GM04503 (cell line): ENCODE measurements at regions not wholly inside any gene's neighbourhood (a gene's known extent, or its start where the extent isn't known, plus 50 kb on each side); places are given as distances from the start of the nearest gene placed in this dataset.
"Not testable (repeated sequence)": the region's sequence is repeated elsewhere in the genome, so short reads cannot be mapped to it uniquely, and the experiment has no call there.

Source experiments
- DNase-seq: peaks from one replicate; pipeline ENCODE4 v3.0.0-alpha.2; 2012; ENCODE audit warnings: low read depth

DNA sequence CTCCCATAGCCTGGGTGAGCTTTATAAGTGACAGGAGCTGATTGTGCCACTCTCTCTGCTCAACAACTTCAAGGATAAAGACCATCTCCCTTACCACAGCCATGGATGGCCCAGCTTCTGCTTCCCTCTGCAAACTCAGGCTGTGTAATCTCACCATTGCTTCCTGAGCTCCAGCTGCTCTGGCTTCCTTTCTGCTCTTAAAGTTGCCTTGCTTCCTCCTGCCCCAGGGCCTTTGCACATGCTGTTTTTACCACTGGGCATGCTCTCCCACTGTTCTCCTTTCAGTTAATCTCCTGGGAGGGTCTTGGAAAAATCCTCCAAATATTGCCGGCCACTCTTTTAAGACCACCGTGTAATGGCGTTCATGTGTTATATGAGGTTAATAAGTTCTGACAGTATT, 265.1 kb upstream of the C16orf82 start:
- no peak for DNase-seq

DNA sequence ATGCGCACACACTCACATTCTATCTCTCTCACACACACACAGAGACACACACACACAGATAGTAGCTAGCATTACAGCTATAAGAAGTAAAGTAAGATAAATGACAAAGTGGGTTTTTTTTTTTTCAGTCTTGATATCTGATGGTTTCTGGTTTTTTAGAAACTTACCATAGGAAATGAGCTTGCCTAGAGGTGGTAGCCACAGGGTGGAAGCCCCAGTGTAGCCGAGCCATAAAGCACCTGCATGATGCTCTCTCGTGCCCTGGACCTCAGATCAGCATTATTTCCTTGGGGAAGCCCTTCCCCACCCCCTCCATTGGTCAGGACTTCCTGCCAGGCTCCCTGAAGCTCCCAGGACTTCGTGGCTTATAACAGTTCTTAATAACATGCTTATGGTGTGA, 264.3 kb upstream of the C16orf82 start:
- no peak for DNase-seq

DNA sequence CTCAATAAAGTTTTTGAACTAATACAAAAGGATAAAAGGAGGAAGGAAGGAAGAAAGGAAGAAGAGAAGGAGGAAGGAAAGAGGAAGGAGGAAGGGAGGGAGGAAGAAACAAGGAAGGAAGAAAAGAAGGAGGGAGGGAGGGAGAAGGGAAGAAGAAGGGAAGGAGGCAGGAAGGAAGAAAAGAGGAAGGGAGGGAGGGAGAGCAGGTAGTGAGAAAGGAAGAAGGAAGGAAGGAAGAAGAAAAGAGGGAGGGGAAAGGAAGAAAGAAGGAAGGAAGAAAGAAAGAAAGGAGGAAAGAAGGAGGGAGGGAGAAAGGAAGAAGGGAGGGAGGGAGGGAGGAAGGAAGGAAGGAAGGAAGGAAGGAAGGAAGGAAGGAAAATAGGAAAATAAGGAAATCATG, 263.8 kb upstream of the C16orf82 start:
- DNase-seq = no peak

DNA sequence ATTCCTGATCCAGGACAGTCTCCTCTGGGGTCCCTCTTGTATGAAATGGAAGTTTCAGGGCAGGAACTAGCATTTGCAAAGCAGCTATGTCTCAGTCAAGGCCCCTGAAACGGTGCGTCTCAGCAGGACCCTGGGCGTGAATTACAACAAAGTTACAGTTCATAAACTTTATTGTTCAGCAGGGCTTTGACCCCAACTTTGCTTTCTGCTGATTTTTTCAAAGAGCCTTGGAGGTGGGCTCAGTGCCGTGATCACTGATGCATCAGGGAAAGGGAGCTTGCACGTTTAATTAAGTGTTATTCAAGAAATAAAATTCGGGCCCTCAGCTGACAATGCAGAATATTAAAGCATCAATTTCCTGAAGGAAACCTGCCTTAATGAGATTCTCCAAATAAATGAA, 260.1 kb upstream of the C16orf82 start:
- DNase-seq = no peak

DNA sequence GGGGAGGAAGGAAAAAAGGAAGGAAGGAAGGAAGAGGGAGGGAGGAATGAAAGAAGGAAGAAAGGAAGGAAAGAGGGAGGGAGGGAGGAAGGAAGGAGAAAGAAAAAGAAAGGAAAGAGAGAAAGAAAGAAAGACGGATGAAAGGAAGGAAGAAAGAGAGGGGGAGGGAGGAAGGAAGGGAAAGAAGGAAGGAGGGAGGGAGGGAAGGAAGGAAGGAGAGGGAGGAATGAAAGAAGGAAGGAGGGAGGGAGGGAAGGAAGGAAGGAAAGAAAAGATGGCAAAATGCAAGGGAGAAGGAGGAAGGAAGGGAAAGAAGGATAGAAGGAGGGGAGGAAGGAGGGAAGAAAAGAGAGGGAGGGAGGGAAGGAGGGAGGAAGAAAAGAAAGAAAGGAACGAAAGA, 257.3 kb upstream of the C16orf82 start:
- no peak for DNase-seq

DNA sequence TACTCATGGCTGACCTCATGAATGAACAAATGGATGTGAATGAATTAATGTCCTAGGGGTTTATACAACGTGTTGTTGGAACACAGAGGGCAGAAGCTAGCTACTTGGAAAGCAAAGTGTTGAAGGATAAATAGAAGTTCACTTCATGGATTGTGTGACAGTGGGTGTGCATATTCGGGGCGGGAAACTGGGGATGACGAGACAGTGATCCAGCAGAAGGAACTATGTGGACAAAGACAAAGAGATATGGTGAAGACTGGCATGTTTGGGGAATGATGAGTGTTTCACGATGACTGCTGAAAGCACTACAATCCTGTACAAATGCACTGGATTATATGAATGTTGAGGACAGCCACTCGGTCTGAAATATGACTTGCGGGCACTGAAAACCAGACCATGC, 250.5 kb upstream of the C16orf82 start:
- DNase-seq = no peak

DNA sequence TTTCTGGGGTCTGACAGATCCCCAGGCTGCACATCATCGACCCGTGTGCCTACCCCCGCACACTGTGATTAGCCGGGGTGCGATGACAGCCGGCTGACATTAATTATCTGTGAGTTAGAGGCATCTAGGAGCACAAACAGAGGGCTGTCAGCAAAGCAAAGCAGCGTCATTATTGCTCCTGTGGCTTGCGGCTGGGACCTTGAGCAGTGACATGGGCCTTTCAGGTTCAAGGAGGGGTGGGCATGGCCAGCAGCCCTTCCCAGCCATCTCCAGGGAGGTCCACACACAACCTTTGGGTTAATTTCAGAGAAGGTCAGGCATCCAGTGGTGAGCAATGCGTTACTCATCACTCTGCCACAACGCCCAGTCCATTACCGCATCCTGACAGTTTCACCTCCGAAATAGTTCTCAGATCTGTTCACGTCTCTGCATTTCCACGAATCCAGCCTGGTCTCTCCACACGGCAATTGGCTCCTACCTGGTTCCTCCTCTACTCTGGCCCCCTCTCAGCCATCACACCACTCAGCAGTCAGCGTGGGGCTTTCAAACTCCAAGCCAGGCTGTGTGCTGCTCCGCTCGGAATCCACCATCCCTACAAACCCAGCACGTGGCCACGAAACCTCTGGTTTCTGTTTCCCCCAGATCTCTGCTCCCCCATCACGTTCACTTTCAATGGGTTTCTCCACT, 249.7 kb upstream of the C16orf82 start:
- no peak for DNase-seq

DNA sequence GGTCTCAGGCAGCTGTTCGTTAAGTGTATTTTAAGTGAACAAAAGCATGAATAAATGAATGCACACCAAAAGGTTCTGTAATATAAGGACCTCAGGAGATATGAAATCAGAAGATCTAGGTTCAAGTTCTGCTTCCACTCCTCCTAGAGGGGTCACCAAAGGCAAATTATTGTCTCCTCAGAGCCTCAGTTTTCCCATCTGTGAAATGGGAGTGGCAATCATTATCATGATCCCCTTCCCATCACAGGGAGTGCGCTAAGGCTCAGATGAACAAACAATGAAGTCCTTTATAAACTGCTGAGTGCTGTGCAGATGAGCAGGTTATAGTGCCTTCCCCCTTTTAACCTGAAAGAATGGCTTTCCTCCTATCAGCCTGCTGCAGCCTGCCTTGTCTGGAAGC, 248.3 kb upstream of the C16orf82 start:
- no peak for DNase-seq

DNA sequence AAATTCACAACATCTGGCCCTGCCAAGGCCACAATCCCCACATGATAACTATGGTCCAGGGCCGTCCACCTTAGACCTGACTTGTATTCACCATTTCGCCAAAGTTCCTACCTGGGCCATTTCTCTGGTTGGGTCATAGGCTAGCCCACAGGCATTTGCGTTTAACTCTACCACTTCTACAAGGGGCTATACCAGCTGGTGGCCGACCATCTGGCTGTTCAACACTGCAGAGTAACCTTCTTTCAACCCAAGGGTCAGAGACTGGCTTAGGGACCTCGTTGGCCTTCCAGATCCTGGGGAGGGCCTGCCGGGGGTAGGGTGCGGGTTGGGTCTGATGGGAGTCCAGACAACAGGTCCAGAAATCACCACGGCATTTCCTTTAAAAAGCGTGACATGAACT, 242.3 kb upstream of the C16orf82 start:
- DNase-seq = no peak

DNA sequence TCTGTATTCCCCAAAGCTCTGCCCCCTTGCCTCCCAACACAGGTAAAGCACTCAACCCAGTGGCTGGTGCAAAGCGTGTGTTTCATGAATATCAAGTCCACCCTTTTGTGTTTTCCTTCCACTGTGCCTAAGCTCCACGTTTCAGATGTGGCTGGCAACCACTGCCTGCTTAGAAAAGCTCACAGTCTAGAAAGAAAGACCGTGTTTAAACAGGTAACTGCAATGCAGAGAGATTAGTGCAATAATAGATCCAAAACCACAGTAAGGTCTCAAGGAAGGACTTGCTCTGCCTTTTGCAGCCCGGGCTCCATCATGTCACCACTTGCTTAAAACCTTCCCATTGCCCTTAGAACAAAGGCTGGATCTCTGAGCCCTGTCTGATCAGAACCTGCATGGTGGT, 240.2 kb upstream of the C16orf82 start:
- DNase-seq = no peak

DNA sequence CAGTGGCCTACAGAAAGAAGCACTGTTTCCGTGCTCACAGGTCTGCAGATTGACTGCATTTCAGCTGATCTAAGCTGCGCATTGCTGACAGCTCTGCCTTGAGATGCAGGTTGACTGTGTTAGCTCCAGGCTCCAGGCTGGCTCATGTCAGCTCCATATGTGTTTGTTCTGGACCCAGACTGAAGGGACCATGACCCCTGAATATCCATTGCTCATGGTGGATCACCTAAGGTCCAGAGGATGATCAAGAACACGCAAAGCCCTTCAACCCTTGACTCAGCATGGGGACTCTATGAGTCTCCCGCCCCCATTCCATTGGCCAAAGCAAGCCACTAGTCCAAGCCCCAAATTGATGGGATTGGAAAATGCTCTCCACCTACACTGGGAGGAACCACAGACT, 239.3 kb upstream of the C16orf82 start:
- no peak for DNase-seq

DNA sequence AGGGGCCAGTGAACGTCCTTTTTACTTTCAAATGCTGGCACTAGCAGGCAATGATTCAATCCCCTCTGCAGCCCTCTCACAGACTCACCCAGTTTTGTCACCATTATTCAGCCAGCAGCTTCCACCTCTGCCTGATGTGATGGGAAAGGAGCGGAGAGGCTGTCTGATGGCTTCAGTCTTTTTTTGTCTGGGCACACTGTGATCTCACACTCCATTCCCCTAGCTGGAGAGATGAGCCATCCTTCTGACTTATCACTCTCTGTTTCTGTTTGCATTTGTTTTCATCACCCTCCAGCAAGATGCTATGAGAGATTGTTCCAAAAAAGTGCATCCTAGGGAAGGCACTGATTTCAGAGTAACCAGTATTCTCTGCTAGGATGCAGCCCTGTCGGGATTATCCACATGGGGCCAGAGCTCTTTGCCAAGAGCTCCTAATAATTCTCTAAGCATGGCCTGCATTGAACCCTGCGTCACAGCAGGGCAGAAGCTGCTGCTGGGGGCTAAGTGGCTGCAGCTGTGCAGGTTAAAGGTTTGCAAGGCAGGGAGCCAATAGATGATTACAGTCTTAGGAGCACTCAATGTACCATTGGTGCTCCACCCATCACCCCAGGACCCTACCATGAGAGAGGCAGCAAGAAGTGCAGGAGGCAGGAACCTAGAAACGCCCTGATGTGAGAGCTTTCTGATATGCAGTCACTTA, 236.1 kb upstream of the C16orf82 start:
- no peak for DNase-seq

DNA sequence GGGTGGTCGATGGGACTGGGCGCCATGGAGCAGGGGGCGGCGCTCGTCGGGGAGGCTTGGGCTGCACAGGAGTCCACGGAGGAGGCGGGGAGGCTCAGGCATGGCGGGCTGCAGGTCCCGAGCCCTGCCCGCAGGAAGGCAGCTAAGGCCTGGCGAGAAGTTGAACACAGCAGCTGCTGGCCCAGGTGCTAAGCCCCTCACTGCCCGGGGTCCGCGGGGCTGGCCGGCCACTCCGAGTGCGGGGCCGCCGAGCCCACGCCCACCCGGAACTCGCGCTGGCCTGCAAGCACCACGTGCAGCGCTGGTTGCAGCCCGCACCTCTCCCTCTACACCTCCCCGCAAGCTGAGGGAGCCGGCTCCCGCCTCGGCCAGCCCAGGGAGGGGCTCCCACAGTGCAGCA, 230.6 kb upstream of the C16orf82 start:
- not testable (repeated sequence) for DNase-seq

DNA sequence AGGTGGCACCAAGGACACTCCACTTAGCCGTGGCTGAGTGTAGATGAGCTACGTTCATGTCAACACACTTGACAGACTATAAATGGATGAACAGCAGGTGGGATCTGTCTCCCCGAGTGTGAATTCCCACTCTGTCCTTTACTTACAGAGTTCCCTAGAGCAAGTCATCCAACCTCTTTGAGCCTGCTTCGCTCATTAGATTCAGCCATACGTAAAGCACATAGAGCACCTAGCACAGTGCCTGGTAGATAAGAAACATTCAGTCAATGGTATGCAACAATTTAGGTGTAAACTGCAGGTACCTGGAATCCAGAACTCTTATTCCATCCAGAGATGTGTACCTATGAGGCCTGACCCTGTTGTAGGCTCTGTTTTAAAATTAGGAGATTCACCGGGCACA, 227.8 kb upstream of the C16orf82 start:
- no peak for DNase-seq

DNA sequence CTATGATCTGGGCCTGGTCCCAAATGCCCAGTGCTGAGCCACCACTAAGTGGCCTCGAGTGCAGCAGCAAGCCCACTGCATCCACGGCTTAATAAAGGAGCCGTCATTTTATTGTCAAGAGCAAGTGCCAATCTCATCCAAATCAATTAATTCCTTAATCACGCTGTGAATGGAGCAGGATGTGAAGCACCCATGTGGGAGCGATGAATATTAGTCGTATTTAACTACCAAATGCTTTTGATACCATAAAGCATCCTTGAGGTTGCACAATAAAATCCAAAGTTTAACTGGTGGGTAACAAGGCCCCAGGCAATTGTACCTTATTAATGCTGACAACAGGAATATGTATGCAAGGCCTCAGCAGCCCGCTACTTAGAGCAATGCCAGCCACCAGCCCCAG, 226.0 kb upstream of the C16orf82 start:
- no peak for DNase-seq

DNA sequence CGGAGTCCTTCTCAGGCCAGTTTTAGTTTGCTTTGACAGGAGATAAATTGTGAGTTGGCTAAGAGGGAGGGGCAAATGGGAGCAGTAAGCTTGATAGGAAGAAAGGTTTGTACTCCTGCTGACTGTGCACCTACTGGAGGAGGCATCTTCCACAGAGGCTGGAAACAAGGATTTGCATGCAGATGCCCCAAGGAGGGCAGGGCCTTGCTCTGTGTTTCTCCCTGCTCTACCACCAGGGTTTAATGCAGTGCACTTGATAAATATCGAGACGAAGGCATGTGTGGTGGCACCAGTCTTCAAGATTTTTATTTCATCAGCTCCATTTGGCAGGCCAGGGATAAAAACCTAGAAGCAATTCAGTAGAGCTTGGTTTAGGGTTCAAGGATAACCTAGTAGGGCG, 210.5 kb upstream of the C16orf82 start:
- no peak for DNase-seq

DNA sequence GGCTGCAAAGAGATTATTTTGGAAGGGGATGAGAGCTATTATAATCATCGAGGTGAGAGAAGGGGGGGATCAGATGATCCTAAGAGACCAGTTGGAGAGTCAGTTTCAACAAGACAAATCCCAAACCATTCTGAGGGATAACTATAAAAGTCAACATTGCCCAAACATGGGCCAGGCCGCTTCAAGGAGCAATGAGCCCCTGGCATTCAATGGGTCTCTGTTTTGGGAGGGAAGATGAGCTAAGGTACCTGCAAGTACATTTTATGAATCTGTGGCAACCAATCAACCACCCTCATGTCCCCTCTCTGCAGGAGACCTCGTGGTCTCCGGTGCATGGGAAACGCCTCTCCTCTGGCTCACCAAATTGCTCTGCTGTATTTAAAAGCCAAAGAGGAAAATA, 209.9 kb upstream of the C16orf82 start:
- no peak for DNase-seq

DNA sequence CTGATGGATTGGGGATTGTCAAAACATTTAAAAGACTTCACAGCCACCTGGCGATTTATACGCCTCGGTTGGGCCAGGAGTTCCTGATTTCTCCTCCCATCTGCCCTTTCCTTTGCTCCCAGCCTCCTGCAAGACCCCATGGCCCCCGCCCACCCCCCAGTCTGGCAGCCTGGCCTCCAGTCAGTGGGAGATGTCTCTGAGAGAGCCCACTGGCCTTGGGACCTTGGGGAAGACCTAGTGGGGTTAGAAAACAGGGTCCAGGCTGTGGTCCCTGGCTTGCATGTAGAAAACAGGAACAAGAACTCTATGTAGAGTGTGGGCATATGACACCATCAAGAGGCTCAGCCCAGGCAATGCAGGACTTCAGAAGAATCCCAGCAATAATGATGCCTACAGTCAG, 209.4 kb upstream of the C16orf82 start:
- no peak for DNase-seq

DNA sequence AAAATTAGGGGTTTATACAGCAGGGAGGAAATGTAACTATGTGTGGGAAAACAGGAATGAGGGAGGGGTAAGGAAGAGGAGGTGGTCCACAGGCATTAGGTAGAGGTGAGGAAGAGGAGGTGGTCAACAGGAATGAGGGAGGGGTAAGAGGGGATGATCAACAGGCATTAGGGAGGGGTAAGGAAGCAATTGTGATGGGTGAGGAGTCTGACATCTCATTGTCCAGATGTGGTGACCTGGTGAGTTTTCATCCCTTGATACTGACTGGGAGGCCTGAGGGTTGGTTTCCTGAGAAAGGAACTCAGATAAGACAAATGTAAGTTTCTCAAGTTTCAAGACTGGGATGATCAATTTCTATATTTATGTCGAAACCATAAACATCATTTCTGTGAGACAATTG, 206.2 kb upstream of the C16orf82 start:
- no peak for DNase-seq

DNA sequence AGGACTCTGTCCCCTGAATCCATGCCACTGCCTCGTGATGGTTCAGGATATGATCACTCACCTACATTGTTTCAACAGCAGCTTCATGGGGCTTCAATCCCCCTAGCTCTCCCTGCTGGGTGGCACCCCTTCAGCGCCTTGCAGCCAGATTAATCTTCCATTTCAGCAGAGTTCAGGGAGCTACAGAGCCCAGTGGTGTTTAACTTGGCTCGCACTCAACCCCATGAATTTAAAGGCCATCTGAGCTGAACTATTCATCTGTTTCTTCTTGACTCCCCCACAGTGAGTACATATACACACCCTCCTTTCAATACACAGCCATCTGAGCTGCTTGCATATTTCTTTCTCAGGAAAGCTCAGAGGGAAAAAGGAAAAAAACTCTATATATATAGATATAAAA, 202.8 kb upstream of the C16orf82 start:
- DNase-seq = no peak

DNA sequence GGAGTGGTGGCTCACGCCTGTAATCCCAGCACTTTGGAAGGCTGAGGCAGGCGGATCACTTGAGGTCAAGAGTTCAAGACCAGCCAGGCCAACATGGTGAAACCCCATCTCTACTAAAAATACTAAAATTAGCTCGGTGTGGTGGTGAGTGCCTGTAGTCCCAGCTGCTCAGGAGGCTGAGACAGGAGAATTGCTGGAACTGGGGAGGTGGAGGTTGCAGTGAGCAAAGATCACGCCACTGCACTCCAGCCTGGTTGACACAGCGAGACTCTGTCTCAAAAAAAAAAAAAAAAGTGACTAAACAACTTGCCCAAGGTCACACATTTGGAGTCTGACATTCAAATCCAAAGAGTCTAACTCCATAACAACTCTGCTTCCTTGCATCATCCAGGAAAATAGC, 192.4 kb upstream of the C16orf82 start:
- not testable (repeated sequence) for DNase-seq

DNA sequence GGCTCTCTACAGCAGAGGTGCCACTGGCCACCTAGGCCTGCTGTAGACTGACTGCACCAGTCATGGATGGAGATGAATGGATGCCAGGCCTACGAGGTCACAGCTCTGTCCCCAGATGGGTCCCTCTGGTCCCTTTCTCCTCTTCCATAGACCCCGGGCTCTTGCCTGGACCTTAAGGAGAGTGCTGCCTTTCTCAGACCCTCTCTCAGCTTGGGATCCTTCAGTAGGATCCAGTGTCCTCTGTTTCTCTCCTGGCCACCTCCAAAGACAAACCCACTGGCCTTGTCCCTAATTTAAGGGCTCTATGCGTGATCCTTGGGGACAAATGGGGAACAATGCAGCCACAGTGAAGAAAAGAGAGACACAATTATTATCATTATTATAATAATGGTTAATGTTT, 189.3 kb upstream of the C16orf82 start:
- DNase-seq = no peak

DNA sequence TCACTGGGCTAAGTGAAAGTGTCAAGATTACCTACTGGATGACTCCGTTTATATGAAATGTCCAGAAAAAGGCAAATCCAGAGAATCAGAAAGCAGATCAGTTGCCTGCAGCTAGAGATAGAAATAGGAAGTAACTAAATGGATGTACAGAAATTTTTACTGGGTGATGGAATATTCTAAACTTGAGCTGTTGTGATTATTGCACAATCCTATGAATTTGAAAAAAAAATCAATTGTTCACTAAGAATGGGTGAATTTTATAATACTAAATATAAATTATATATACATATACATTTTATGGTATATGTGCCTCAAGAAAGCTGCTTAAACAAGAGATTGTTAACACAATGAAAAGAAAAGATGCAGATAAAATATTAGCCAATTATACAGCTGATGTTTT, 181.1 kb upstream of the C16orf82 start:
- no peak for DNase-seq

DNA sequence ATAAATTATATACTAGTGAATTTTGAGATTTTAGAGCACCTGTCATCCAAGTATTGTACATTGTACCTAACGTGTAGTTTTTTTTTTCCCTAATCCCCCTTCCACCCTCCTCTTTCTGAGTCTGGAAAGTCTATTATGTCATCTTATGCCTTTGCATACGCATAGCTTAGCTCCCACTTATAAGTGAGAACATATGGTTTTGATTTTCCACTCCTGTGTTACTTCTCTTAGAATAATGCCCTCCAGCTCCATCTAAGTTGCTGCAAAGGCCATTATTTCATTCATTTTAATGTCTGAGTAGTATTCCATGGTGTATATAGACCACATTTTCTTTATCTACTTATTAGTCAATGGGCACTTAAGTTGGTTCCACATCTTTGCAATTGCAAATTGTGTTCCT, 177.0 kb upstream of the C16orf82 start:
- DNase-seq = no peak
